Nephron (organoid): ENCODE measurements at regions not wholly inside any gene's neighbourhood (a gene's known extent, or its start where the extent isn't known, plus 50 kb on each side); places are given as distances from the start of the nearest gene placed in this dataset.
A peak's percentile ranks its signal among the peaks of the same experiment; 100 is the strongest.

Source experiments
- H3K27ac Mint-ChIP-seq, 3 experiments: 2 replicates each; pipeline ENCODE4 v1.8.0; 2020; ENCODE audit warnings: mixed read lengths in 3 of 3, mild to moderate bottlenecking in 2 of 3, moderate library complexity in 1 of 3
- H3K27me3 Mint-ChIP-seq: 2 replicates; pipeline ENCODE4 v1.8.0; 2021; ENCODE audit warnings: low read depth, mild to moderate bottlenecking, moderate library complexity, mixed read lengths
- H3K36me3 Mint-ChIP-seq: 2 replicates; pipeline ENCODE4 v1.8.0; 2020; ENCODE audit warnings: low read depth, mixed read lengths
- H3K4me1 Mint-ChIP-seq: 2 replicates; pipeline ENCODE4 v1.8.0; 2020; ENCODE audit warnings: mixed read lengths
- H3K4me3 Mint-ChIP-seq, 3 experiments: 2 replicates each; pipeline ENCODE4 v1.8.0; 2020; ENCODE audit warnings: mild to moderate bottlenecking in 3 of 3, mixed read lengths in 3 of 3, moderate library complexity in 2 of 3
- H3K9me3 Mint-ChIP-seq: 2 replicates; pipeline ENCODE4 v1.8.0; 2020; ENCODE audit warnings: mixed read lengths
- CTCF ChIP-seq, 3 experiments: fragments of 200-600 bp; sonication (generic); IDR thresholded peaks; one replicate each; pipeline ENCODE4 v1.5.0; 2021; ENCODE audit warnings: antibody characterized with exemption in 3 of 3; ENCODE audit not compliant: unreplicated experiment in 3 of 3

GRCh38 chr4:143097751-143098150, 87.0 kb upstream of the USP38 start:
- Mint-ChIP-seq H3K4me3 (no peak overlapping the region), H3K27me3 (no peaks in the 10 kb centered on the region), H3K36me3 (no peaks in the 10 kb centered on the region), H3K4me1 (no peaks in the 10 kb centered on the region), H3K27ac (no peak overlapping the region), H3K9me3 (peaks cover 6% of the 10 kb centered on the region)
- no peak for TF ChIP-seq CTCF (IDR thresholded peaks at IDR 0.05; ENCODE audit: unreplicated experiment in 3 of 3)

- Mint-ChIP-seq H3K36me3 (no peaks in the 10 kb centered on the region), H3K4me3 (no peak overlapping the region), H3K27me3 (no peaks in the 10 kb centered on the region), H3K4me1 (no peaks in the 10 kb centered on the region), H3K9me3 (peaks cover 4% of the 10 kb centered on the region), H3K27ac (no peak overlapping the region)
- no peak for TF ChIP-seq CTCF (IDR thresholded peaks at IDR 0.05; ENCODE audit: unreplicated experiment in 3 of 3)
Measured at GRCh38 chr4:143099693-143100092, 85.0 kb upstream of the USP38 start.

- Mint-ChIP-seq H3K4me3 (no peak overlapping the region), H3K27ac (peak overlapping the region in 1 of 3 experiments; percentile 37), H3K4me1 (peaks cover 5% of the 10 kb centered on the region), H3K9me3 (peaks cover 4% of the 10 kb centered on the region), H3K36me3 (no peaks in the 10 kb centered on the region), H3K27me3 (no peaks in the 10 kb centered on the region)
- TF ChIP-seq CTCF (IDR thresholded peaks at IDR 0.05; ENCODE audit: unreplicated experiment in 3 of 3), result no peak
Measured at GRCh38 chr4:143109376-143109775, 75.3 kb upstream of the USP38 start.

- Mint-ChIP-seq H3K9me3 (peaks cover 4% of the 10 kb centered on the region), H3K4me1 (no peaks in the 10 kb centered on the region), H3K27me3 (no peaks in the 10 kb centered on the region), H3K4me3 (no peak overlapping the region), H3K27ac (no peak overlapping the region), H3K36me3 (no peaks in the 10 kb centered on the region)
- TF ChIP-seq CTCF (IDR thresholded peaks at IDR 0.05; ENCODE audit: unreplicated experiment in 3 of 3), result no peak
Measured at GRCh38 chr4:143118663-143119062, 66.1 kb upstream of the USP38 start.

GRCh38 chr4:143127621-143128020, 57.1 kb upstream of the USP38 start:
- peaks cover 3% of the 10 kb centered on the region for H3K27me3 Mint-ChIP-seq
- H3K9me3 Mint-ChIP-seq, result peaks cover 5% of the 10 kb centered on the region
- no peak for TF ChIP-seq CTCF (IDR thresholded peaks at IDR 0.05; ENCODE audit: unreplicated experiment in 3 of 3)
- H3K4me1 Mint-ChIP-seq, result no peaks in the 10 kb centered on the region
- no peak overlapping the region for H3K27ac Mint-ChIP-seq
- H3K4me3 Mint-ChIP-seq, result no peak overlapping the region
- no peaks in the 10 kb centered on the region for H3K36me3 Mint-ChIP-seq

- Mint-ChIP-seq H3K27ac (no peak overlapping the region), H3K27me3 (no peaks in the 10 kb centered on the region), H3K9me3 (no peaks in the 10 kb centered on the region), H3K4me3 (no peak overlapping the region), H3K36me3 (no peaks in the 10 kb centered on the region), H3K4me1 (no peaks in the 10 kb centered on the region)
- TF ChIP-seq CTCF (IDR thresholded peaks at IDR 0.05; ENCODE audit: unreplicated experiment in 3 of 3), result no peak
Measured at GRCh38 chr4:143133977-143134376, 50.7 kb upstream of the USP38 start.
